HAP-1 (cell line): ENCODE measurements at regions not wholly inside any gene's neighbourhood (a gene's known extent, or its start where the extent isn't known, plus 50 kb on each side); places are given as distances from the start of the nearest gene placed in this dataset.
"Not testable (repeated sequence)": the region's sequence is repeated elsewhere in the genome, so short reads cannot be mapped to it uniquely, and the experiment has no call there.

ENCODE experiments used
- DNase-seq, 2 experiments: peaks; one replicate each; pipeline ENCODE4 v3.0.0-alpha.2; 2016 to 2020; ENCODE audit warnings: low spot score in 2 of 2
- H3K27me3 ChIP-seq: fragments of 250-450 bp; sonication (Bioruptor Pico); 2 replicates; pipeline ENCODE4 v1.5.1; 2020; ENCODE audit warnings: low read depth, mild to moderate bottlenecking, moderate library complexity
- H3K36me3 ChIP-seq: fragments of 250-450 bp; sonication (Bioruptor Pico); replicated peaks from 2 replicates; pipeline ENCODE4 v1.5.1; 2020; ENCODE audit warnings: mild to moderate bottlenecking
- H3K4me1 ChIP-seq: fragments of 250-450 bp; sonication (Bioruptor Pico); 2 replicates; pipeline ENCODE4 v1.5.1; 2020; ENCODE audit warnings: mild to moderate bottlenecking
- H3K4me3 ChIP-seq: fragments of 250-450 bp; sonication (Bioruptor Pico); 2 replicates; pipeline ENCODE4 v1.5.1; 2020; ENCODE audit warnings: mild to moderate bottlenecking, moderate library complexity
- H3K9me3 ChIP-seq: fragments of 250-450 bp; sonication (Bioruptor Pico); 2 replicates; pipeline ENCODE4 v1.5.1; 2020; ENCODE audit warnings: mild to moderate bottlenecking, moderate library complexity
- in situ Hi-C: fragments of 300-500 bp; cut with MboI; formaldehyde crosslinking; loops from 3 replicates; pipeline ENCODE4 v1.14.3; 2020; ENCODE audit warnings: low sequenced_read_pairs, inconsistent platforms, mixed read lengths

DNA sequence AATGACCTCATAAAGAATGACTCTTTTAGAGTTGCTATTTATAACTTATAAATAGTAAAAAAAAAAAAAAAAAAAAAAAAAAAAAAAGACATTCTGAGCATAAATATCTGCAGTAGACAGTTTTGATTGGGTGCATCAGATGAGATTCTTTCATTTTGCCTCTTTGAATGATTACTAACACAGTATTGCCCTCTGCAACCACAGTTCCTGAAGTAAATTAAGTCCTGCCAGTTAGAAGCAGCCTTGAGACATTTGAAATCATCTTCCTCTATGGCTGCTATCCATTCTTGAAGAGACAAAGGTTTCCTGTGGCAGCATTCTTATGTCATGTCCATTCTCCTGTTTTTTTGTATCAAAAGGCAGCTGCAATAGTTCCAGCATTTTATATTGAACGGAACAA lies 892.4 kb upstream of the MIR17HG start:
- H3K4me3 ChIP-seq, result no peak overlapping the region
- H3K9me3 ChIP-seq, result no peaks in the 10 kb centered on the region
- no peaks in the 10 kb centered on the region for H3K4me1 ChIP-seq
- no peaks in the 10 kb centered on the region for H3K36me3 ChIP-seq
- no peak for DNase-seq
- in situ Hi-C loops, result no loop called here
- H3K27me3 ChIP-seq, result no peaks in the 10 kb centered on the region

- no peak overlapping the region for H3K4me3 ChIP-seq
- DNase-seq, result no peak
- H3K36me3 ChIP-seq, result no peaks in the 10 kb centered on the region
- no peaks in the 10 kb centered on the region for H3K9me3 ChIP-seq
- in situ Hi-C loops, result no loop called here
- no peaks in the 10 kb centered on the region for H3K27me3 ChIP-seq
- H3K4me1 ChIP-seq, result no peaks in the 10 kb centered on the region
Measured at GRCh38 chr13:90455823-90456222, 891.7 kb upstream of the MIR17HG start.

- no peaks in the 10 kb centered on the region for H3K9me3 ChIP-seq
- no peaks in the 10 kb centered on the region for H3K27me3 ChIP-seq
- H3K36me3 ChIP-seq, result no peaks in the 10 kb centered on the region
- no peak overlapping the region for H3K4me3 ChIP-seq
- H3K4me1 ChIP-seq, result no peaks in the 10 kb centered on the region
- DNase-seq, result no peak
- in situ Hi-C loops, result no loop called here
Measured at GRCh38 chr13:90461398-90461797, 886.1 kb upstream of the MIR17HG start.

- DNase-seq, result no peak
Measured at GRCh38 chr13:90477216-90477615, 870.3 kb upstream of the MIR17HG start.

GRCh38 chr13:90483906-90484305 lies 863.6 kb upstream of the MIR17HG start:
- no peak for DNase-seq
- H3K9me3 ChIP-seq, result no peaks in the 10 kb centered on the region
- in situ Hi-C loops, result no loop called here
- H3K27me3 ChIP-seq, result no peaks in the 10 kb centered on the region
- no peak overlapping the region for H3K4me3 ChIP-seq
- no peaks in the 10 kb centered on the region for H3K36me3 ChIP-seq
- H3K4me1 ChIP-seq, result no peaks in the 10 kb centered on the region

More at GRCh38 chr13:90477216-90477615, 870.3 kb upstream of the MIR17HG start:
- H3K27me3 ChIP-seq, result no peaks in the 10 kb centered on the region
- no peaks in the 10 kb centered on the region for H3K9me3 ChIP-seq
- in situ Hi-C loops, result no loop called here
- H3K36me3 ChIP-seq, result no peaks in the 10 kb centered on the region
- no peak overlapping the region for H3K4me3 ChIP-seq
- no peaks in the 10 kb centered on the region for H3K4me1 ChIP-seq

DNA sequence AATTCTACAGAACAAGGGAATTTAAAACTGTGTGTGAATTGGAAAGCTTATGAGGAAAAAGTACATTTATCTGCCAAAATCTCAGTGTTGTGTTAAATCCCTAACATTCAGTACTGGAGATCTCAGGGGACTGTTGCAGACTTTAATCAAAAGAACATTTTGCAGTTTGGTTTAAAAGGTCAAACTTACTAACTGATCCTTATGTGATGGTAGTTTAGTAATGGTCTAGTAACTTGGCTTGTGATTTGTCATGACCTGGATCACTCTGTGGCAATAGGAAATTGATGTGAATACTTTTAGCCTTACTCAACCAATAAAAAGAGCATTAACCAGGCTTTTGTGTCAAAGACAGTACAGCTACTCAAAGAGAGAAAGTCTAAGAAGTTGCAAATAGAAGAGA lies 862.1 kb upstream of the MIR17HG start:
- H3K27me3 ChIP-seq, result no peaks in the 10 kb centered on the region
- H3K4me3 ChIP-seq, result no peak overlapping the region
- peak in 1 of 2 experiments; percentile 6 for DNase-seq
- no peaks in the 10 kb centered on the region for H3K36me3 ChIP-seq
- in situ Hi-C loops, result no loop called here
- no peaks in the 10 kb centered on the region for H3K4me1 ChIP-seq
- no peaks in the 10 kb centered on the region for H3K9me3 ChIP-seq

DNA sequence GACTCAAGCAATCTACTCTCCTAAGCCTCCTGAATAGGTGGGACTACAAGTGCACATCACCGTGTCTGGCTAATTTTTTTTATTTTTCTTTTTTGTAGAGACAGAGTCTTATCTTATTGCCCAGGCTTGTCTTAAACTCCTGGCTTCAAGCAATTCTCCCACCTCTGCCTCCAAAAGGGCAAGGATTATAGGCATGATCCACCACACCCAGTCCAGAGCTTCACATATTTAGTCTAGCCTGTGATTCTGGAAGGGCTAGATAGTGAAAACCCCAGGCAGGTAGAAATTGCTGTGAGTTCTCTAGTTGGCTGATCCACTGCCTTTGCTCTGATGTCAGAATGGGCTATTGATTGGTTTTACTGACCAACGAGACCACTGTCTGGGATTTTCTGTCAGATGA lies 854.6 kb upstream of the MIR17HG start:
- H3K36me3 ChIP-seq, result no peaks in the 10 kb centered on the region
- H3K9me3 ChIP-seq, result no peaks in the 10 kb centered on the region
- no peaks in the 10 kb centered on the region for H3K4me1 ChIP-seq
- in situ Hi-C loops, result no loop called here
- no peaks in the 10 kb centered on the region for H3K27me3 ChIP-seq
- DNase-seq, result no peak
- H3K4me3 ChIP-seq, result no peak overlapping the region

GRCh38 chr13:90493667-90494066 lies 853.8 kb upstream of the MIR17HG start:
- H3K36me3 ChIP-seq, result no peaks in the 10 kb centered on the region
- no peaks in the 10 kb centered on the region for H3K9me3 ChIP-seq
- no peaks in the 10 kb centered on the region for H3K4me1 ChIP-seq
- no peak for DNase-seq
- H3K27me3 ChIP-seq, result no peaks in the 10 kb centered on the region
- in situ Hi-C loops, result no loop called here
- H3K4me3 ChIP-seq, result no peak overlapping the region

GRCh38 chr13:90494849-90495248 lies 852.6 kb upstream of the MIR17HG start:
- DNase-seq, H3K4me3 ChIP-seq, in situ Hi-C loops, H3K9me3 ChIP-seq, H3K4me1 ChIP-seq, H3K27me3 ChIP-seq, H3K36me3 ChIP-seq: not testable (repeated sequence)

DNA sequence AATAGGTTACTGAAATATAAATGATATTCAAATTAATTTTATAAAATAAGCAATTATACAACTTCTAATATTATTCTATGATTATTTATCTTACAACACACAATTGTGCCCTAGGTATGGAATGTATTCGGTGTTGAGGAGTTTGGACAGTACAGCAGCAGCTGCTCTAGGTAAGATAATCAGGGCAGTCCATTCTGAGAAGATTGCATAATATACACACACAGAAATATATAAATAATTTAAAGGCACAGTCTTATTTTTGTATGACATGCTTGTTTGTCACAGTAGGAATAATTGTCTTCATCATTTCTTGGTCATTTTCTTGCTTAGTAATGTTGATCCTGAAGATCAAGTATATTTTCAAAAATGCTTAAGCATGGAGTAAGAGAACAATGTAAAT lies 849.4 kb upstream of the MIR17HG start:
- H3K36me3 ChIP-seq, result no peaks in the 10 kb centered on the region
- no peaks in the 10 kb centered on the region for H3K4me1 ChIP-seq
- in situ Hi-C loops, result no loop called here

DNA sequence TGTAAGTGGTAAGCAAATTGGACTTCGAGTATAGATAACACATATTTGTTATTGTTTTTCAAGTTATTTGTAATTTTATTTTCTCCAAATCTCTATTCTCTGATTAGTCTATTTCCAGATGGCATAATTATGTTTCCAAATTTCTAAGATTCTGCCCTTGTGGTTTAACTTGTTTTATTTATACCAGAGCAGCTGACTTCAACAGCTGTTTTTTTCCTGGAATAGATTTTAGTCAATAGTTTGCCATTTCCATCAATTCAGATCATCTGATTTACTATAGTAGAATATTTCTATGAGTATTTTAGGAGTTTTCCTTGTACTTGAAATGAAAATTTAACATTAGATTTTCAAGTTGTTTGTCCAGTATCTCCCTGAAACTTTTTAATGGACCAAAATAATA lies 848.7 kb upstream of the MIR17HG start:
- Histone ChIP-seq H3K4me1 (no peaks in the 10 kb centered on the region), H3K36me3 (no peaks in the 10 kb centered on the region), H3K4me3 (no peak overlapping the region), H3K9me3 (no peaks in the 10 kb centered on the region), H3K27me3 (no peaks in the 10 kb centered on the region)
- no peak for DNase-seq
- in situ Hi-C loops, result no loop called here

More for the DNA sequence above, 849.4 kb upstream of the MIR17HG start:
- H3K9me3 ChIP-seq, result no peaks in the 10 kb centered on the region
- no peak overlapping the region for H3K4me3 ChIP-seq
- no peak for DNase-seq
- H3K27me3 ChIP-seq, result no peaks in the 10 kb centered on the region

DNA sequence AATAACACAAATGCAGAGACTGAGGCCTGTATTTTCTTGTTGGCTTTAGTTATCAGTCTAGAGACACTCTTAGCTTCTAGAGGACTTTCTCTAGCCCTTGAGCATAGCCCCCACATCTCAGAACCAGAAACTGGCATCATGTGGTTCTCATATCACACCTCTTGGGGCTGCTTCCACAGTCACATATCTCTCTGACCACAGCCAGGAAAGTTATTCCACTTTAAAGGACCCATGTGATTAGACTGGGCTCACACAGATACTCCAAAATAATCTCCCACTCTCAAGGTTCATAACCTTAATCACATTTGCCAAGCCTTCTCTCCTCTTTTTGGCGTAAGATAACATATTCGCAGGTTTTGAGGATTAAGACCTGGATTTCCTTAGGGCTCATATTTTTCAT lies 846.9 kb upstream of the MIR17HG start:
- in situ Hi-C loops, result no loop called here

DNA sequence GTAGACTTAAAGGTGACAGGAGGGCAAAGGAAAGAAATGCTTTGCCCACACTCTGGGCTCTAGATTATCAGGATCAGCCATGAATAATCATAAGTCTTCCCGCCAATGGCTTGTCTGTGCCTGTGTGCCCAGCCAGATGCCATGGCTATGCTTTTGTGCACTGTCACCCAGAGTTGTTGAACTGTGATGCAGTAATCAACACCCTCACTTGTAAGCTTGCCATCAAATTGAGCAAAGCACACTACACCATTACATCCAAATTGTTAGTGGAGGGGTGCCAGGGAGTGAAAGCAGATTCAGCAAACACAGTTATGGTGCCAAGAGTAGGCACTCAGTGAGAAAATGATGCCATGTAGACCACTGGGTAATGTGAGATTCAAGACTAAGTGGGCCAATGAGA lies 845.3 kb upstream of the MIR17HG start:
- DNase-seq, result no peak
- no peaks in the 10 kb centered on the region for H3K27me3 ChIP-seq
- in situ Hi-C loops, result no loop called here

More for the DNA sequence above, 846.9 kb upstream of the MIR17HG start:
- Histone ChIP-seq H3K36me3 (no peaks in the 10 kb centered on the region), H3K4me1 (no peaks in the 10 kb centered on the region), H3K27me3 (no peaks in the 10 kb centered on the region), H3K4me3 (no peak overlapping the region), H3K9me3 (no peaks in the 10 kb centered on the region)
- no peak for DNase-seq

GRCh38 chr13:90502762-90503161 lies 844.7 kb upstream of the MIR17HG start:
- H3K9me3 ChIP-seq, result no peaks in the 10 kb centered on the region
- no peaks in the 10 kb centered on the region for H3K27me3 ChIP-seq
- H3K36me3 ChIP-seq, result no peaks in the 10 kb centered on the region
- H3K4me3 ChIP-seq, result no peak overlapping the region
- DNase-seq, result no peak
- no peaks in the 10 kb centered on the region for H3K4me1 ChIP-seq
- in situ Hi-C loops, result no loop called here

More for the DNA sequence above, 845.3 kb upstream of the MIR17HG start:
- Histone ChIP-seq H3K4me3 (no peak overlapping the region), H3K4me1 (no peaks in the 10 kb centered on the region), H3K9me3 (no peaks in the 10 kb centered on the region), H3K36me3 (no peaks in the 10 kb centered on the region)

DNA sequence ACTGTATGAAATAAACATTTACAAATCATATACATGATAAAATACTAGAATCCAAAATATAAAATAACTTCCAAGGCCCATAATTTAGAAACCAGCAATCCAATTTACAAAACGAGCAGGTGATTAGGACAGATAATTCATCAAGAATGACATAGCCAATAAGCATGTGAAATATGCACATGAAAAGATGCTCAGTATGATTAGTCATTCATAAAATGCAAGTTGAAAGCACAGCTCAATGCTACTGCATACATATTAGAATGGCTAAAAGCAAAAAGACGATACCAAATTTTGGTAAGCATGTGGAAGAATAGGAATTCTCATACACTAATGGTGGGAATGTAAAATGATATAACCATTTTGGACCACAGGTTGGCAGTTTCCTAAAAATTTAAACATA lies 837.2 kb upstream of the MIR17HG start:
- H3K36me3 ChIP-seq, result no peaks in the 10 kb centered on the region
- H3K4me1 ChIP-seq, result no peaks in the 10 kb centered on the region
- H3K4me3 ChIP-seq, result no peak overlapping the region
- no peaks in the 10 kb centered on the region for H3K9me3 ChIP-seq
- in situ Hi-C loops, result no loop called here
- H3K27me3 ChIP-seq, result no peaks in the 10 kb centered on the region
- no peak for DNase-seq
